WTC11 (cell line): ENCODE measurements at regions not wholly inside any gene's neighbourhood (a gene's known extent, or its start where the extent isn't known, plus 50 kb on each side); places are given as distances from the start of the nearest gene placed in this dataset.

ENCODE experiments used
- ATAC-seq: fragments of 200-7000 bp; cut with Tn5 transposase; 2 replicates; pipeline ENCODE4 v1.10.0; 2021; ENCODE audit warnings: mild to moderate bottlenecking, moderate library complexity
- CTCF ChIA-PET: fragments of 300-600 bp; sonication (Branson Sonifier 250); formaldehyde crosslinking; loops from one replicate; lab custom pipeline; 2021; ENCODE audit warnings: antibody characterized with exemption; lab: Charles Lee
- POLR2A ChIA-PET: fragments of 350-600 bp; sonication (Branson Sonifier 250); formaldehyde crosslinking; loops from one replicate; lab custom pipeline; 2021; ENCODE audit warnings: antibody characterized with exemption; lab: Charles Lee
- DNase-seq: peaks from one replicate; pipeline ENCODE4 v3.0.0; 2021; ENCODE audit warnings: low spot score
- H3K27ac Mint-ChIP-seq: 2 replicates; pipeline ENCODE4 v1.8.0; 2021; ENCODE audit warnings: mixed read lengths
- H3K27me3 Mint-ChIP-seq: 2 replicates; pipeline ENCODE4 v1.8.0; 2021; ENCODE audit warnings: low read depth, mild to moderate bottlenecking, moderate library complexity, mixed read lengths
- H3K36me3 Mint-ChIP-seq: 2 replicates; pipeline ENCODE4 v1.8.0; 2021; ENCODE audit warnings: mixed read lengths
- H3K4me1 Mint-ChIP-seq: 2 replicates; pipeline ENCODE4 v1.8.0; 2022; ENCODE audit warnings: mixed read lengths
- H3K4me3 Mint-ChIP-seq: 2 replicates; pipeline ENCODE4 v1.8.0; 2021; ENCODE audit warnings: mild to moderate bottlenecking, moderate library complexity, mixed read lengths
- H3K9me3 Mint-ChIP-seq: 2 replicates; pipeline ENCODE4 v1.8.0; 2021; ENCODE audit warnings: mixed read lengths
- CREB1 ChIP-seq: sonication (generic); formaldehyde crosslinking; IDR thresholded peaks from 2 replicates; pipeline ENCODE4 v1.8.0; 2023; ENCODE audit warnings: mild to moderate bottlenecking, missing genetic modification reagents
- FOXP1 ChIP-seq: sonication (generic); formaldehyde crosslinking; IDR thresholded peaks from 2 replicates; pipeline ENCODE4 v1.8.0; 2022; ENCODE audit warnings: missing genetic modification reagents, mild to moderate bottlenecking, moderate library complexity, borderline replicate concordance
- IRF1 ChIP-seq: sonication (generic); formaldehyde crosslinking; IDR thresholded peaks from 2 replicates; pipeline ENCODE4 v1.8.0; 2023; ENCODE audit warnings: missing genetic modification reagents
- NR2C2 ChIP-seq: sonication (generic); formaldehyde crosslinking; IDR thresholded peaks from 2 replicates; pipeline ENCODE4 v1.8.0; 2022; ENCODE audit warnings: mild to moderate bottlenecking, missing genetic modification reagents
- RELA ChIP-seq: sonication (generic); formaldehyde crosslinking; IDR thresholded peaks from 2 replicates; pipeline ENCODE4 v1.8.1; 2022; ENCODE audit warnings: missing genetic modification reagents, mild to moderate bottlenecking, borderline replicate concordance
- SMAD3 ChIP-seq: sonication (generic); formaldehyde crosslinking; IDR thresholded peaks from 2 replicates; pipeline ENCODE4 v1.8.0; 2022; ENCODE audit warnings: missing genetic modification reagents, mild to moderate bottlenecking, borderline replicate concordance
- ZBTB21 ChIP-seq: sonication (generic); formaldehyde crosslinking; IDR thresholded peaks from 2 replicates; pipeline ENCODE4 v1.8.1; 2023; ENCODE audit warnings: mild to moderate bottlenecking, missing genetic modification reagents, borderline replicate concordance
- ZNF138 ChIP-seq: sonication (generic); formaldehyde crosslinking; conservative IDR thresholded peaks from 2 replicates; pipeline ENCODE4 v1.8.1; 2022; ENCODE audit warnings: mild to moderate bottlenecking, moderate library complexity, missing genetic modification reagents
- ZNF396 ChIP-seq: fragments of 250-450 bp; sonication (Bioruptor Pico); IDR thresholded peaks from 2 replicates; pipeline ENCODE4 v1.8.0; 2021; ENCODE audit warnings: mild to moderate bottlenecking, moderate library complexity, borderline replicate concordance
- ZNF425 ChIP-seq: fragments of 250-450 bp; sonication (Bioruptor Pico); conservative IDR thresholded peaks from 2 replicates; pipeline ENCODE4 v1.9.0; 2021; ENCODE audit warnings: mild to moderate bottlenecking
- ZNF512 ChIP-seq: sonication (generic); formaldehyde crosslinking; IDR thresholded peaks from 2 replicates; pipeline ENCODE4 v1.8.1; 2022; ENCODE audit warnings: missing genetic modification reagents, borderline replicate concordance
- TF ChIP-seq, protein P1 (sequence below): sonication (generic); formaldehyde crosslinking; IDR thresholded peaks from 2 replicates; pipeline ENCODE4 v1.8.1; 2022; ENCODE audit warnings: mild to moderate bottlenecking, missing genetic modification reagents, moderate library complexity, borderline replicate concordance
- TF ChIP-seq, protein P2 (sequence below): sonication (generic); formaldehyde crosslinking; IDR thresholded peaks from 2 replicates; pipeline ENCODE4 v1.8.1; 2023; ENCODE audit warnings: mild to moderate bottlenecking, missing genetic modification reagents
- TF ChIP-seq, protein P3 (sequence below): sonication (generic); formaldehyde crosslinking; IDR thresholded peaks from 2 replicates; pipeline ENCODE4 v1.8.0; 2023; ENCODE audit warnings: mild to moderate bottlenecking, missing genetic modification reagents

DNA sequence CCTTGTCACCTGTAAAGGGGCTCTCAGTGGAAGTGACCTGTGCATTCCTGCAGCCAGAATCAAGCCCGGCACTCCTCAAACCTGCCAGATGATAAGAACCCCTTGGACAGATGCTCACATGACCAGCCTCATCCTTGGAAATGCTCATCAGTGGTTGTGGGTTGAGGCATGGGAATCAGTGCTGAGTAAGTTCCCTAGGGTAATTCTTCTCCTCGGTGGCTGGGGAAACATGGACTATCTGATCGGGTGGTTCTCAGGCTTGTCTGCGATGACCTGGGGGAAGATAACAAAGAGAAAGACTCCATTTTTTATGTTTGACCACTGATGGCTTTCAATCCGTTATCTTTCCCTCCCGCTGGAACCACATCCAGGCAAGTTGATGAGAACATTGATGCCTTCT is 84.0 kb downstream of the SPP2 start:
- H3K4me3 Mint-ChIP-seq: no peak overlapping the region
- H3K36me3 Mint-ChIP-seq: no peaks in the 10 kb centered on the region
- no peak for ATAC-seq
- TF ChIP-seq ZBTB21 (CRISPR knock-in tag) (no peak), IRF1 (CRISPR knock-in tag) (no peak), SMAD3 (no peak)
- TF ChIP-seq, protein P1, sequence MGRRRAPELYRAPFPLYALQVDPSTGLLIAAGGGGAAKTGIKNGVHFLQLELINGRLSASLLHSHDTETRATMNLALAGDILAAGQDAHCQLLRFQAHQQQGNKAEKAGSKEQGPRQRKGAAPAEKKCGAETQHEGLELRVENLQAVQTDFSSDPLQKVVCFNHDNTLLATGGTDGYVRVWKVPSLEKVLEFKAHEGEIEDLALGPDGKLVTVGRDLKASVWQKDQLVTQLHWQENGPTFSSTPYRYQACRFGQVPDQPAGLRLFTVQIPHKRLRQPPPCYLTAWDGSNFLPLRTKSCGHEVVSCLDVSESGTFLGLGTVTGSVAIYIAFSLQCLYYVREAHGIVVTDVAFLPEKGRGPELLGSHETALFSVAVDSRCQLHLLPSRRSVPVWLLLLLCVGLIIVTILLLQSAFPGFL (CRISPR knock-in tag): no peak
- TF ChIP-seq, protein P2, sequence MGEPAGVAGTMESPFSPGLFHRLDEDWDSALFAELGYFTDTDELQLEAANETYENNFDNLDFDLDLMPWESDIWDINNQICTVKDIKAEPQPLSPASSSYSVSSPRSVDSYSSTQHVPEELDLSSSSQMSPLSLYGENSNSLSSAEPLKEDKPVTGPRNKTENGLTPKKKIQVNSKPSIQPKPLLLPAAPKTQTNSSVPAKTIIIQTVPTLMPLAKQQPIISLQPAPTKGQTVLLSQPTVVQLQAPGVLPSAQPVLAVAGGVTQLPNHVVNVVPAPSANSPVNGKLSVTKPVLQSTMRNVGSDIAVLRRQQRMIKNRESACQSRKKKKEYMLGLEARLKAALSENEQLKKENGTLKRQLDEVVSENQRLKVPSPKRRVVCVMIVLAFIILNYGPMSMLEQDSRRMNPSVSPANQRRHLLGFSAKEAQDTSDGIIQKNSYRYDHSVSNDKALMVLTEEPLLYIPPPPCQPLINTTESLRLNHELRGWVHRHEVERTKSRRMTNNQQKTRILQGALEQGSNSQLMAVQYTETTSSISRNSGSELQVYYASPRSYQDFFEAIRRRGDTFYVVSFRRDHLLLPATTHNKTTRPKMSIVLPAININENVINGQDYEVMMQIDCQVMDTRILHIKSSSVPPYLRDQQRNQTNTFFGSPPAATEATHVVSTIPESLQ (CRISPR knock-in tag): no peak
- CTCF ChIA-PET: interaction anchor here (1.0 to 2.2 kb wide), 4 partner anchors 37 to 411 kb away, joined by 3 to 13 read pairs (median 3); no protein-coding TSS in a partner anchor
- DNase-seq: no peak
- H3K4me1 Mint-ChIP-seq: peaks cover 16% of the 10 kb centered on the region
- H3K27ac Mint-ChIP-seq: no peak overlapping the region
- POLR2A ChIA-PET: interaction anchor here (0.6 kb wide), 1 partner anchor 183 kb away, joined by 3 read pairs; no protein-coding TSS in a partner anchor
- H3K9me3 Mint-ChIP-seq: peaks cover 4% of the 10 kb centered on the region; the same call in 1 of the 2 replicates
- peaks cover under 1% of the 10 kb centered on the region; the same call in 1 of the 2 replicates for H3K27me3 Mint-ChIP-seq

DNA sequence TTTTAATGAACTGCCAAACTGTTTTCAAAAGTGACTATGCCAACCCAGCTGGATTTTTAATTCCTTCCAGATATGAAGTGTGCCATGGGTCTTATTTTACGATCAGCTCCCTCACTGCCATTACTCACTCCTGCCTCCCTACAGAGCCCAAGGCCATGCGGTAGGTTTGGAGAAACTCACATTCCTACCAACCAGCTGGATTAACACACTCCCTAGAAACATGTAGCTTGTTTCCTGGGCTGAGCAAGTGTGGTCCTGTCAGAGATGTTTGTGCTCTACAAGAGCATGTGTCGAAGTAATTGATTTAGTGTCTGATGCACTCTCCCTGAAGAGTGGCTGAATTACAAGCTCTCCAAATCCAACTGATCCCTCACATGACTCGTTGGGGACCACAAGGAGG is 82.5 kb downstream of the SPP2 start:
- no peaks in the 10 kb centered on the region for H3K36me3 Mint-ChIP-seq
- peaks cover 3% of the 10 kb centered on the region; the same call in 1 of the 2 replicates for H3K27me3 Mint-ChIP-seq
- POLR2A ChIA-PET: no interaction called here
- H3K4me1 Mint-ChIP-seq: peaks cover 16% of the 10 kb centered on the region
- DNase-seq: no peak
- H3K27ac Mint-ChIP-seq: no peak overlapping the region
- no peak for TF ChIP-seq ZNF138
- TF ChIP-seq, protein P3, sequence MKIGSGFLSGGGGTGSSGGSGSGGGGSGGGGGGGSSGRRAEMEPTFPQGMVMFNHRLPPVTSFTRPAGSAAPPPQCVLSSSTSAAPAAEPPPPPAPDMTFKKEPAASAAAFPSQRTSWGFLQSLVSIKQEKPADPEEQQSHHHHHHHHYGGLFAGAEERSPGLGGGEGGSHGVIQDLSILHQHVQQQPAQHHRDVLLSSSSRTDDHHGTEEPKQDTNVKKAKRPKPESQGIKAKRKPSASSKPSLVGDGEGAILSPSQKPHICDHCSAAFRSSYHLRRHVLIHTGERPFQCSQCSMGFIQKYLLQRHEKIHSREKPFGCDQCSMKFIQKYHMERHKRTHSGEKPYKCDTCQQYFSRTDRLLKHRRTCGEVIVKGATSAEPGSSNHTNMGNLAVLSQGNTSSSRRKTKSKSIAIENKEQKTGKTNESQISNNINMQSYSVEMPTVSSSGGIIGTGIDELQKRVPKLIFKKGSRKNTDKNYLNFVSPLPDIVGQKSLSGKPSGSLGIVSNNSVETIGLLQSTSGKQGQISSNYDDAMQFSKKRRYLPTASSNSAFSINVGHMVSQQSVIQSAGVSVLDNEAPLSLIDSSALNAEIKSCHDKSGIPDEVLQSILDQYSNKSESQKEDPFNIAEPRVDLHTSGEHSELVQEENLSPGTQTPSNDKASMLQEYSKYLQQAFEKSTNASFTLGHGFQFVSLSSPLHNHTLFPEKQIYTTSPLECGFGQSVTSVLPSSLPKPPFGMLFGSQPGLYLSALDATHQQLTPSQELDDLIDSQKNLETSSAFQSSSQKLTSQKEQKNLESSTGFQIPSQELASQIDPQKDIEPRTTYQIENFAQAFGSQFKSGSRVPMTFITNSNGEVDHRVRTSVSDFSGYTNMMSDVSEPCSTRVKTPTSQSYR (CRISPR knock-in tag): no peak
- TF ChIP-seq ZNF396: no peak
- no peak for TF ChIP-seq CREB1 (CRISPR knock-in tag)
- TF ChIP-seq FOXP1 (CRISPR knock-in tag): no peak
- no peak for TF ChIP-seq ZNF512
- TF ChIP-seq NR2C2 (CRISPR knock-in tag): no peak
- TF ChIP-seq, protein P2 (CRISPR knock-in tag): no peak
- no peak for TF ChIP-seq ZNF425 (CRISPR knock-in tag)
- TF ChIP-seq RELA (CRISPR knock-in tag): no peak
- TF ChIP-seq, all 79 proteins: peak for 0
- Mint-ChIP-seq H3K4me3 (no peak overlapping the region), H3K9me3 (peaks cover 4% of the 10 kb centered on the region; the same call in 1 of the 2 replicates)
- CTCF ChIA-PET: no interaction called here
- ATAC-seq: no peak
